ENCODE measurements at regions not wholly inside any gene's neighbourhood (a gene's known extent, or its start where the extent isn't known, plus 50 kb on each side); places are given as distances from the start of the nearest gene placed in this dataset.

- no peaks in the 10 kb centered on the region for H3K27me3 ChIP-seq
- DNase-seq: no peak
- TF ChIP-seq, protein P1, sequence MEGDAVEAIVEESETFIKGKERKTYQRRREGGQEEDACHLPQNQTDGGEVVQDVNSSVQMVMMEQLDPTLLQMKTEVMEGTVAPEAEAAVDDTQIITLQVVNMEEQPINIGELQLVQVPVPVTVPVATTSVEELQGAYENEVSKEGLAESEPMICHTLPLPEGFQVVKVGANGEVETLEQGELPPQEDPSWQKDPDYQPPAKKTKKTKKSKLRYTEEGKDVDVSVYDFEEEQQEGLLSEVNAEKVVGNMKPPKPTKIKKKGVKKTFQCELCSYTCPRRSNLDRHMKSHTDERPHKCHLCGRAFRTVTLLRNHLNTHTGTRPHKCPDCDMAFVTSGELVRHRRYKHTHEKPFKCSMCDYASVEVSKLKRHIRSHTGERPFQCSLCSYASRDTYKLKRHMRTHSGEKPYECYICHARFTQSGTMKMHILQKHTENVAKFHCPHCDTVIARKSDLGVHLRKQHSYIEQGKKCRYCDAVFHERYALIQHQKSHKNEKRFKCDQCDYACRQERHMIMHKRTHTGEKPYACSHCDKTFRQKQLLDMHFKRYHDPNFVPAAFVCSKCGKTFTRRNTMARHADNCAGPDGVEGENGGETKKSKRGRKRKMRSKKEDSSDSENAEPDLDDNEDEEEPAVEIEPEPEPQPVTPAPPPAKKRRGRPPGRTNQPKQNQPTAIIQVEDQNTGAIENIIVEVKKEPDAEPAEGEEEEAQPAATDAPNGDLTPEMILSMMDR (IDR thresholded peaks at IDR 0.05): no peak
- H3K4me3 ChIP-seq: no peak overlapping the region
- intact Hi-C loops (cut with DNase I; ENCODE audit: low total_unique reads): no loop called here
- no peaks in the 10 kb centered on the region for H3K4me1 ChIP-seq
- no peaks in the 10 kb centered on the region for H3K36me3 ChIP-seq
- H3K27ac ChIP-seq: no peak overlapping the region
- H3K9me3 ChIP-seq: no peaks in the 10 kb centered on the region
These were observed 613.0 kb upstream of the B3GALT2 start for GRCh38 chr1:193799371-193799770.

DNA sequence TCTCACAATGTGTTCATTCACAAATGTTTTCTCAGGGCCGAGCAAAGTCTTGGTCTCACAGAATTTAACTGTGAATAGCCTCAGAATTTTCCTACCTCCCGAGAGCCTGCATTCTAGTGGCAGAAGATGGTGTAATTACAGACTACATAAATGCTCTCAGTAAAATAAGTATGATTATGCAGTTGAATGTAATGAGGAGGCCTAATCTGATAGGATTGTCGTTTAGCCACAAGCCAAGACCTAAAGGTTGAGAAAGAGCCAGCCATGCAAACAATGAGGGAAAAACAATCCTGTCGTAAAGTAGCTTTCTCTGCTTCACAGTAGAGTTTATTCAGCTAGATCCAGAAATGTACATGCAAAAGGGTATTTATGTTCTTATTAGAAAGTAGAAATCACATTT lies 607.8 kb upstream of the B3GALT2 start:
- Histone ChIP-seq H3K36me3 (no peaks in the 10 kb centered on the region), H3K4me1 (no peaks in the 10 kb centered on the region), H3K27me3 (no peaks in the 10 kb centered on the region), H3K9me3 (no peaks in the 10 kb centered on the region), H3K27ac (no peak overlapping the region), H3K4me3 (no peak overlapping the region)
- intact Hi-C loops (cut with DNase I; ENCODE audit: low total_unique reads): no loop called here
- DNase-seq: no peak
- TF ChIP-seq, protein P1 (IDR thresholded peaks at IDR 0.05): no peak

DNA sequence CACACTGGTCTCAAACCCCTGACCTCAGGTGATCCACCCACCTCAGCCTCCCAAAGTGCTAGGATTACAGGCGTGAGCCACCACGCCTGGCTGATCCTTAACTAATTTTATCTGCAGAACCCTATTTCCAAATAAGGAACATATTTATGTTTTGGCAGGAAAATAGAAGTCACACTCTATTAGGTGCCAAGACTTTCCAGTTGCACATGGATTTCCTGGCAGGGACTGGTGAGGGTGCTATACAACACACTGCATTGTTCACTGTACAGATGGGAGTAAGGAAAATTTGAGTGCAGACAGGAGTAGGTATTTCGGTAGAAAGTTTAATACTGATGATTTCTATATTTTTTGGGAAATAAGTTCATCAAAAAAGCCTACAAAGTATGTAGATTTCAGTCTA lies 605.3 kb upstream of the B3GALT2 start:
- Histone ChIP-seq H3K27me3 (no peaks in the 10 kb centered on the region), H3K4me3 (no peak overlapping the region), H3K4me1 (no peaks in the 10 kb centered on the region), H3K36me3 (no peaks in the 10 kb centered on the region), H3K9me3 (no peaks in the 10 kb centered on the region), H3K27ac (no peak overlapping the region)
- TF ChIP-seq, protein P1 (IDR thresholded peaks at IDR 0.05): no peak
- intact Hi-C loops (cut with DNase I; ENCODE audit: low total_unique reads): no loop called here
- DNase-seq: no peak

GRCh38 chr1:193787061-193787460 lies 600.6 kb upstream of the B3GALT2 start:
- H3K27me3 ChIP-seq: no peaks in the 10 kb centered on the region
- TF ChIP-seq, protein P1 (IDR thresholded peaks at IDR 0.05): no peak
- no peak overlapping the region for H3K27ac ChIP-seq
- H3K36me3 ChIP-seq: no peaks in the 10 kb centered on the region
- no peaks in the 10 kb centered on the region for H3K9me3 ChIP-seq
- H3K4me3 ChIP-seq: no peak overlapping the region
- intact Hi-C loops (cut with DNase I; ENCODE audit: low total_unique reads): no loop called here
- no peak for DNase-seq
- no peaks in the 10 kb centered on the region for H3K4me1 ChIP-seq

DNA sequence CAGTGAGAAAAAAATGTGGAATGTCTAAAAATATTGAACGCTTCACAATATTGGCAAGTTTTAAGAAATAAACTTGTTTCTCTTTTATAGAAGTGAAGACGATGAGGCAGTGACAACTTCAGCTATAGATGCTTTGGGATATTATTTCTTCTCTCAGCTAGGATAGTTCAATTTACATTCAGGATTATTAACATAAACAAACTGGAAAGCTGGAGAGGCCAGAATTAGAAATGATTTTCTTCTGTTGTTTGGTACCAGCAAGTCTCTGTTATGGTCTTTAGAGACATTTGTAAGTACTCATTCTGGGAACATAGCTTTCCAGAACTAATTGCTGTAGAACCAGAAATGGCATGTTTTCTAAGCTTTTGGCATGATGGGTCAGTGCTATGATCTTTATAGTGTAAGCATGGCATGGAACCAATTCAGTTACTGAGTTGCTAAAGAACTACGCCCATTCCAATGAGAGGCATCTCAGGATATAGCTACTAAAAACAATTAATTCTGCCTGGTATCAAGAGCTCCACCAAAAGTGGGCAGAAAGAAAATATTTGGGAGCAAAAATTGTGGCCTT lies 599.5 kb upstream of the B3GALT2 start:
- intact Hi-C loops (cut with DNase I; ENCODE audit: low total_unique reads): no loop called here
- Histone ChIP-seq H3K4me3 (no peak overlapping the region), H3K9me3 (no peaks in the 10 kb centered on the region), H3K36me3 (no peaks in the 10 kb centered on the region), H3K27me3 (no peaks in the 10 kb centered on the region), H3K27ac (no peak overlapping the region), H3K4me1 (no peaks in the 10 kb centered on the region)
- TF ChIP-seq, protein P1 (IDR thresholded peaks at IDR 0.05): no peak
- no peak for DNase-seq

Measured in tibial artery (tissue), 4 donors.